Vagina (tissue), 2 donors: ENCODE measurements at regions not wholly inside any gene's neighbourhood (a gene's known extent, or its start where the extent isn't known, plus 50 kb on each side); places are given as distances from the start of the nearest gene placed in this dataset.

Source experiments
- POLR2A ChIP-seq, 2 donors: fragments of 450-650 bp; IDR thresholded peaks; one replicate each; pipeline ENCODE4 v1.6.1; 2017; ENCODE audit warnings: antibody characterized with exemption in 2 of 2, mild to moderate bottlenecking in 2 of 2, moderate library complexity in 2 of 2
- TF ChIP-seq, protein P1 (sequence below), 3 experiments: fragments of 450-650 bp in 2 of 3; fragments of 200-600 bp in 1 of 3; sonication (generic) in 1 of 3; IDR thresholded peaks; one replicate each; pipeline ENCODE4 v1.5.1; 2017 to 2019; ENCODE audit warnings: antibody characterized with exemption in 3 of 3, mild to moderate bottlenecking in 2 of 3, moderate library complexity in 2 of 3

- TF ChIP-seq, protein P1, sequence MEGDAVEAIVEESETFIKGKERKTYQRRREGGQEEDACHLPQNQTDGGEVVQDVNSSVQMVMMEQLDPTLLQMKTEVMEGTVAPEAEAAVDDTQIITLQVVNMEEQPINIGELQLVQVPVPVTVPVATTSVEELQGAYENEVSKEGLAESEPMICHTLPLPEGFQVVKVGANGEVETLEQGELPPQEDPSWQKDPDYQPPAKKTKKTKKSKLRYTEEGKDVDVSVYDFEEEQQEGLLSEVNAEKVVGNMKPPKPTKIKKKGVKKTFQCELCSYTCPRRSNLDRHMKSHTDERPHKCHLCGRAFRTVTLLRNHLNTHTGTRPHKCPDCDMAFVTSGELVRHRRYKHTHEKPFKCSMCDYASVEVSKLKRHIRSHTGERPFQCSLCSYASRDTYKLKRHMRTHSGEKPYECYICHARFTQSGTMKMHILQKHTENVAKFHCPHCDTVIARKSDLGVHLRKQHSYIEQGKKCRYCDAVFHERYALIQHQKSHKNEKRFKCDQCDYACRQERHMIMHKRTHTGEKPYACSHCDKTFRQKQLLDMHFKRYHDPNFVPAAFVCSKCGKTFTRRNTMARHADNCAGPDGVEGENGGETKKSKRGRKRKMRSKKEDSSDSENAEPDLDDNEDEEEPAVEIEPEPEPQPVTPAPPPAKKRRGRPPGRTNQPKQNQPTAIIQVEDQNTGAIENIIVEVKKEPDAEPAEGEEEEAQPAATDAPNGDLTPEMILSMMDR (IDR thresholded peaks at IDR 0.05), result no peak
- TF ChIP-seq POLR2A (IDR thresholded peaks at IDR 0.05), result no peak
These were observed 105.3 kb downstream of the LSM3 start for GRCh38 chr3:14283813-14284438.
